ENCODE measurements at regions not wholly inside any gene's neighbourhood (a gene's known extent, or its start where the extent isn't known, plus 50 kb on each side); places are given as distances from the start of the nearest gene placed in this dataset.

GRCh38 chr3:127422663-127423375, 135.0 kb upstream of the PRR20G start:
- Mint-ChIP-seq H3K36me3 (ENCODE audit: insufficient read depth in 1 of 3, low read depth in 3 of 3) (no peaks in the 10 kb centered on the region), H3K27ac (no peak overlapping the region), H3K4me1 (peaks cover 46 to 76% of the 10 kb centered on the region in 2 experiments), H3K4me3 (no peak overlapping the region; a peak in 1 of 5 replicates), H3K27me3 (ENCODE audit: low read depth) (peaks cover 13% of the 10 kb centered on the region), H3K9me3 (no peaks in the 10 kb centered on the region)
- no peak overlapping the region for H3K9ac ChIP-seq (ENCODE audit: extremely low read depth, insufficient read length, low read length)
- no peaks in the 10 kb centered on the region for H4K20me1 ChIP-seq (ENCODE audit: control insufficient read depth, insufficient read depth, insufficient read length)
- H3K18ac ChIP-seq (ENCODE audit: insufficient read length, low read depth, low read length) = no peak overlapping the region
- H3K4me1 ChIP-seq (ENCODE audit: insufficient read depth, low read length) = peaks cover 7% of the 10 kb centered on the region
- H3T11ph ChIP-seq (ENCODE audit: low read length) = no peak overlapping the region
- H3K79me2 ChIP-seq (ENCODE audit: insufficient read depth, low read length) = no peaks in the 10 kb centered on the region
- DNase-seq = no peak
- no peak overlapping the region for H4K8ac ChIP-seq (replicated peaks; ENCODE audit: insufficient read length, low read depth, low read length)
- H3K4ac ChIP-seq (ENCODE audit: low read depth, low read length) = no peak overlapping the region
- no peak overlapping the region for H4K91ac ChIP-seq (ENCODE audit: insufficient read length, low read depth, low read length)
- no peak overlapping the region for H2BK12ac ChIP-seq (ENCODE audit: insufficient read length, low read depth, low read length)
- H2AFZ ChIP-seq (ENCODE audit: low read length) = no peak overlapping the region
- H3K9me3 ChIP-seq (ENCODE audit: control insufficient read depth, low read depth, low read length) = no peaks in the 10 kb centered on the region
- H3K79me1 ChIP-seq (ENCODE audit: insufficient read depth, low read depth, low read length, poor library complexity, severe bottlenecking) = no peaks in the 10 kb centered on the region
- no peaks in the 10 kb centered on the region; the same call in 1 of the 2 replicates for H3K27me3 ChIP-seq (ENCODE audit: insufficient read depth, low read length)
- no CpG with 5 or more reads among the region's 26 CpGs for WGBS (ENCODE audit: extremely low coverage, insufficient read length, low lambda C conversion rate)
- no peak overlapping the region for H3K23ac ChIP-seq (ENCODE audit: insufficient read length, low read depth, low read length)
- no peak overlapping the region for H3K56ac ChIP-seq (ENCODE audit: insufficient read length, low read depth, low read length)
- H3K4me2 ChIP-seq (ENCODE audit: insufficient read depth, insufficient read length, low read length) = no peak overlapping the region
- TF ChIP-seq, protein P1, sequence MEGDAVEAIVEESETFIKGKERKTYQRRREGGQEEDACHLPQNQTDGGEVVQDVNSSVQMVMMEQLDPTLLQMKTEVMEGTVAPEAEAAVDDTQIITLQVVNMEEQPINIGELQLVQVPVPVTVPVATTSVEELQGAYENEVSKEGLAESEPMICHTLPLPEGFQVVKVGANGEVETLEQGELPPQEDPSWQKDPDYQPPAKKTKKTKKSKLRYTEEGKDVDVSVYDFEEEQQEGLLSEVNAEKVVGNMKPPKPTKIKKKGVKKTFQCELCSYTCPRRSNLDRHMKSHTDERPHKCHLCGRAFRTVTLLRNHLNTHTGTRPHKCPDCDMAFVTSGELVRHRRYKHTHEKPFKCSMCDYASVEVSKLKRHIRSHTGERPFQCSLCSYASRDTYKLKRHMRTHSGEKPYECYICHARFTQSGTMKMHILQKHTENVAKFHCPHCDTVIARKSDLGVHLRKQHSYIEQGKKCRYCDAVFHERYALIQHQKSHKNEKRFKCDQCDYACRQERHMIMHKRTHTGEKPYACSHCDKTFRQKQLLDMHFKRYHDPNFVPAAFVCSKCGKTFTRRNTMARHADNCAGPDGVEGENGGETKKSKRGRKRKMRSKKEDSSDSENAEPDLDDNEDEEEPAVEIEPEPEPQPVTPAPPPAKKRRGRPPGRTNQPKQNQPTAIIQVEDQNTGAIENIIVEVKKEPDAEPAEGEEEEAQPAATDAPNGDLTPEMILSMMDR (conservative IDR thresholded peaks at IDR 0.05) = no peak
- no peak overlapping the region for H2BK15ac ChIP-seq (ENCODE audit: low read depth, low read length)
- no peak overlapping the region for H2BK20ac ChIP-seq (ENCODE audit: low read depth, low read length, poor library complexity, severe bottlenecking)
- no peak overlapping the region for H4K5ac ChIP-seq (ENCODE audit: insufficient read length, low read depth, low read length)
- H2BK5ac ChIP-seq (ENCODE audit: insufficient read length, low read length) = no peak overlapping the region
- H3K27ac ChIP-seq (ENCODE audit: insufficient read length, low read depth, low read length) = no peak overlapping the region
- no peak overlapping the region for H3K14ac ChIP-seq (ENCODE audit: insufficient read depth, low read length)
- no peak overlapping the region for H2AK5ac ChIP-seq (ENCODE audit: insufficient read length, low read length)
- H2BK120ac ChIP-seq (ENCODE audit: low read depth, low read length, poor library complexity, severe bottlenecking) = no peak overlapping the region
- no peaks in the 10 kb centered on the region for H3K23me2 ChIP-seq (ENCODE audit: insufficient read length, low read depth, low read length, poor library complexity, severe bottlenecking)
